HepG2 (cell line): ENCODE measurements at regions not wholly inside any gene's neighbourhood (a gene's known extent, or its start where the extent isn't known, plus 50 kb on each side); places are given as distances from the start of the nearest gene placed in this dataset.

ENCODE experiments used
- ARNTL ChIP-seq: sonication (generic); formaldehyde crosslinking; IDR thresholded peaks from 2 replicates; pipeline ENCODE4 v1.4.0; 2020; ENCODE audit warnings: mild to moderate bottlenecking, missing genetic modification reagents
- ELF1 ChIP-seq: sonication (generic); formaldehyde crosslinking; IDR thresholded peaks from 2 replicates; pipeline ENCODE4 v1.4.0; 2020; ENCODE audit warnings: missing genetic modification reagents
- FOSL2 ChIP-seq: sonication (generic); formaldehyde crosslinking; IDR thresholded peaks from 2 replicates; pipeline ENCODE4 v1.4.0; 2020; ENCODE audit warnings: missing genetic modification reagents
- FOXA3 ChIP-seq: IDR thresholded peaks from 2 replicates; pipeline ENCODE4 v1.6.1; 2016; ENCODE audit warnings: missing genetic modification reagents, missing compliant biosample characterization
- GATAD1 ChIP-seq: IDR thresholded peaks from 2 replicates; pipeline ENCODE4 v1.6.1; 2016; ENCODE audit warnings: missing genetic modification reagents, missing compliant biosample characterization
- HOXA3 ChIP-seq: sonication (generic); formaldehyde crosslinking; IDR thresholded peaks from 2 replicates; pipeline ENCODE4 v1.5.0; 2020; ENCODE audit warnings: missing genetic modification reagents
- KMT2B ChIP-seq: IDR thresholded peaks from 2 replicates; pipeline ENCODE4 v1.6.1; 2016; ENCODE audit warnings: missing genetic modification reagents, missing compliant biosample characterization
- MAX ChIP-seq: IDR thresholded peaks from 2 replicates; pipeline ENCODE4 v1.6.1; 2012; ENCODE audit warnings: inconsistent platforms
- NR2F1 ChIP-seq, 2 experiments: fragments of 450-650 bp in 1 of 2; formaldehyde crosslinking in 1 of 2; IDR thresholded peaks; 2 replicates each; pipeline versions ENCODE4 v1.5.0 to v1.6.1; 2016 to 2020; ENCODE audit warnings: mild to moderate bottlenecking in 1 of 2, missing compliant biosample characterization in 1 of 2, missing genetic modification reagents in 1 of 2, moderate library complexity in 1 of 2
- PHF20 ChIP-seq: sonication (generic); formaldehyde crosslinking; IDR thresholded peaks from 2 replicates; pipeline ENCODE4 v1.5.0; 2020; ENCODE audit warnings: mild to moderate bottlenecking, missing genetic modification reagents
- PRDM4 ChIP-seq: sonication (generic); formaldehyde crosslinking; IDR thresholded peaks from 2 replicates; pipeline ENCODE4 v1.9.0; 2021; ENCODE audit warnings: missing genetic modification reagents, borderline replicate concordance
- RFXANK ChIP-seq: IDR thresholded peaks from 2 replicates; pipeline ENCODE4 v1.6.1; 2016
- SAFB2 ChIP-seq: sonication (generic); formaldehyde crosslinking; IDR thresholded peaks from 2 replicates; pipeline ENCODE4 v1.5.1; 2020; ENCODE audit warnings: missing genetic modification reagents, low read depth, mild to moderate bottlenecking, borderline replicate concordance
- TCF7 ChIP-seq: sonication (generic); IDR thresholded peaks from 2 replicates; pipeline ENCODE4 v1.6.1; 2016; ENCODE audit warnings: antibody characterized with exemption, low read depth
- THAP7 ChIP-seq: sonication (generic); formaldehyde crosslinking; IDR thresholded peaks from 2 replicates; pipeline ENCODE4 v1.8.1; 2023; ENCODE audit warnings: mild to moderate bottlenecking, missing genetic modification reagents
- THAP9 ChIP-seq: sonication (generic); formaldehyde crosslinking; IDR thresholded peaks from 2 replicates; pipeline ENCODE4; 2020; ENCODE audit warnings: missing genetic modification reagents, mild to moderate bottlenecking, borderline replicate concordance
- ZFP90 ChIP-seq: sonication (generic); formaldehyde crosslinking; IDR thresholded peaks from 2 replicates; pipeline ENCODE4 v1.8.0; 2022; ENCODE audit warnings: missing genetic modification reagents, mild to moderate bottlenecking, inconsistent platforms, borderline replicate concordance
- ZNF644 ChIP-seq: IDR thresholded peaks from 2 replicates; pipeline ENCODE4 v1.6.1; 2016; ENCODE audit warnings: low read depth
- ZNF768 ChIP-seq: sonication (generic); formaldehyde crosslinking; IDR thresholded peaks from 2 replicates; pipeline ENCODE4 v1.4.0; 2020; ENCODE audit warnings: missing genetic modification reagents
- TF ChIP-seq, protein P1 (sequence below): sonication (generic); formaldehyde crosslinking; IDR thresholded peaks from 2 replicates; pipeline ENCODE4 v1.4.0; 2020; ENCODE audit warnings: mild to moderate bottlenecking, missing genetic modification reagents
- TF ChIP-seq, protein P2 (sequence below): sonication (generic); formaldehyde crosslinking; conservative IDR thresholded peaks from 2 replicates; pipeline ENCODE4 v1.4.0; 2020; ENCODE audit warnings: mild to moderate bottlenecking, missing genetic modification reagents, moderate library complexity

DNA sequence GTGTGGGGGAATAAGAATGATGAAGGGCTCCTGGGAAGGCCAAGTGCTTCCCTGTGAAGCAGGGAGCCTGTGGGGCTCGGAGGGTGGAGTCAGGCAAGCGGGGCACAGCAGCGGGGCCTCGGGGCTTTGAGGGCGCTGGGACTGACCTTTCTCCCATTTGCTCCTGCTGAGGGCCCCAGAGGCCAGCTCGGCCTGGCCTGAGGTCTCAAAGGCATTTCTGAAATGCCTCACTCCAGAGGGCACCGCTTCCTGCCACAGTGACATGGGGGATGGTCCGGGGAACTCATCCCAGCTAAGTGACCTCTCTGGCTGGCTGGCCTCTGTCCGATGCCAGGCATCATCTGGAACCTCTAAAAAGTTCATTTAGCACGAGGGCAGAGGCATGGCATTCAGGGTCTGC is 98.8 kb upstream of the STX18 start (continued):
- TF ChIP-seq PRDM4 (no peak), FOXA3 (CRISPR knock-in tag) (peak; percentile 41), GATAD1 (CRISPR knock-in tag) (0 out of 2 replicates have a peak, but pooled peaks have one; percentile 41), FOSL2 (CRISPR knock-in tag) (0 out of 2 replicates have a peak, but pooled peaks have one; percentile 23), THAP7 (CRISPR knock-in tag) (no peak), ZFP90 (CRISPR knock-in tag) (0 out of 2 replicates have a peak, but pooled peaks have one; percentile 19), THAP9 (CRISPR knock-in tag) (no peak; the same call in 1 of the 2 replicates), MAX (peak; percentile 49; the same call in 1 of the 2 replicates), HOXA3 (CRISPR knock-in tag) (peak; percentile 65; the same call in 1 of the 2 replicates), ARNTL (no peak), ELF1 (CRISPR knock-in tag) (peak; percentile 53; the same call in 1 of the 2 replicates), ZNF768 (0 out of 2 replicates have a peak, but pooled peaks have one; percentile 27), KMT2B (0 out of 2 replicates have a peak, but pooled peaks have one; percentile 44), SAFB2 (CRISPR knock-in tag) (no peak), NR2F1 (CRISPR knock-in tag; IDR thresholded peaks at IDR 0.05) (peak; percentile 81), ZNF644 (CRISPR knock-in tag) (peak; percentile 36; the same call in 1 of the 2 replicates), RFXANK (no peak), TCF7 (peak; percentile 82), PHF20 (CRISPR knock-in tag) (peak; percentile 41; the same call in 1 of the 2 replicates)
- TF ChIP-seq, protein P1, sequence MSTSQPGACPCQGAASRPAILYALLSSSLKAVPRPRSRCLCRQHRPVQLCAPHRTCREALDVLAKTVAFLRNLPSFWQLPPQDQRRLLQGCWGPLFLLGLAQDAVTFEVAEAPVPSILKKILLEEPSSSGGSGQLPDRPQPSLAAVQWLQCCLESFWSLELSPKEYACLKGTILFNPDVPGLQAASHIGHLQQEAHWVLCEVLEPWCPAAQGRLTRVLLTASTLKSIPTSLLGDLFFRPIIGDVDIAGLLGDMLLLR (CRISPR knock-in tag): no peak
- TF ChIP-seq, protein P2, sequence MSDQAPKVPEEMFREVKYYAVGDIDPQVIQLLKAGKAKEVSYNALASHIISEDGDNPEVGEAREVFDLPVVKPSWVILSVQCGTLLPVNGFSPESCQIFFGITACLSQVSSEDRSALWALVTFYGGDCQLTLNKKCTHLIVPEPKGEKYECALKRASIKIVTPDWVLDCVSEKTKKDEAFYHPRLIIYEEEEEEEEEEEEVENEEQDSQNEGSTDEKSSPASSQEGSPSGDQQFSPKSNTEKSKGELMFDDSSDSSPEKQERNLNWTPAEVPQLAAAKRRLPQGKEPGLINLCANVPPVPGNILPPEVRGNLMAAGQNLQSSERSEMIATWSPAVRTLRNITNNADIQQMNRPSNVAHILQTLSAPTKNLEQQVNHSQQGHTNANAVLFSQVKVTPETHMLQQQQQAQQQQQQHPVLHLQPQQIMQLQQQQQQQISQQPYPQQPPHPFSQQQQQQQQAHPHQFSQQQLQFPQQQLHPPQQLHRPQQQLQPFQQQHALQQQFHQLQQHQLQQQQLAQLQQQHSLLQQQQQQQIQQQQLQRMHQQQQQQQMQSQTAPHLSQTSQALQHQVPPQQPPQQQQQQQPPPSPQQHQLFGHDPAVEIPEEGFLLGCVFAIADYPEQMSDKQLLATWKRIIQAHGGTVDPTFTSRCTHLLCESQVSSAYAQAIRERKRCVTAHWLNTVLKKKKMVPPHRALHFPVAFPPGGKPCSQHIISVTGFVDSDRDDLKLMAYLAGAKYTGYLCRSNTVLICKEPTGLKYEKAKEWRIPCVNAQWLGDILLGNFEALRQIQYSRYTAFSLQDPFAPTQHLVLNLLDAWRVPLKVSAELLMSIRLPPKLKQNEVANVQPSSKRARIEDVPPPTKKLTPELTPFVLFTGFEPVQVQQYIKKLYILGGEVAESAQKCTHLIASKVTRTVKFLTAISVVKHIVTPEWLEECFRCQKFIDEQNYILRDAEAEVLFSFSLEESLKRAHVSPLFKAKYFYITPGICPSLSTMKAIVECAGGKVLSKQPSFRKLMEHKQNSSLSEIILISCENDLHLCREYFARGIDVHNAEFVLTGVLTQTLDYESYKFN (CRISPR knock-in tag): peak; percentile 90
